ENCODE measurements at regions not wholly inside any gene's neighbourhood (a gene's known extent, or its start where the extent isn't known, plus 50 kb on each side); places are given as distances from the start of the nearest gene placed in this dataset.
"Not testable (repeated sequence)": the region's sequence is repeated elsewhere in the genome, so short reads cannot be mapped to it uniquely, and the experiment has no call there.

GRCh38 chr13:22940090-22940710 lies 240.6 kb upstream of the SGCG start:
- no peak for DNase-seq (ENCODE audit: low spot score)

- DNase-seq (ENCODE audit: low spot score), result no peak
Measured at GRCh38 chr13:22940736-22941135, 240.0 kb upstream of the SGCG start.

GRCh38 chr13:22941495-22941894 lies 239.3 kb upstream of the SGCG start:
- not testable (repeated sequence) for DNase-seq (ENCODE audit: low spot score)

- not testable (repeated sequence) for DNase-seq (ENCODE audit: low spot score)
Measured at GRCh38 chr13:22942831-22943230, 237.9 kb upstream of the SGCG start.

- no peak for DNase-seq (ENCODE audit: low spot score)
Measured at GRCh38 chr13:22944378-22944777, 236.4 kb upstream of the SGCG start.

GRCh38 chr13:22945321-22946226 lies 235.2 kb upstream of the SGCG start:
- no peak for DNase-seq (ENCODE audit: low spot score)

GRCh38 chr13:22948421-22948820 lies 232.4 kb upstream of the SGCG start:
- no peak for DNase-seq (ENCODE audit: low spot score)

GRCh38 chr13:22952018-22952417 lies 228.8 kb upstream of the SGCG start:
- not testable (repeated sequence) for DNase-seq (ENCODE audit: low spot score)

GRCh38 chr13:22955147-22955546 lies 225.6 kb upstream of the SGCG start:
- not testable (repeated sequence) for DNase-seq (ENCODE audit: low spot score)

GRCh38 chr13:22956456-22957115 lies 224.2 kb upstream of the SGCG start:
- DNase-seq (ENCODE audit: low spot score), result not testable (repeated sequence)

- DNase-seq (ENCODE audit: low spot score), result not testable (repeated sequence)
Measured at GRCh38 chr13:22959859-22960258, 220.9 kb upstream of the SGCG start.

GRCh38 chr13:22960827-22961226 lies 220.0 kb upstream of the SGCG start:
- no peak for DNase-seq (ENCODE audit: low spot score)

GRCh38 chr13:22961342-22961741 lies 219.4 kb upstream of the SGCG start:
- not testable (repeated sequence) for DNase-seq (ENCODE audit: low spot score)

- no peak for DNase-seq (ENCODE audit: low spot score)
Measured at GRCh38 chr13:22961835-22962537, 218.8 kb upstream of the SGCG start.

- DNase-seq (ENCODE audit: low spot score), result not testable (repeated sequence)
Measured at GRCh38 chr13:22963384-22964053, 217.3 kb upstream of the SGCG start.

- no peak for DNase-seq (ENCODE audit: low spot score)
Measured at GRCh38 chr13:22964245-22964966, 216.4 kb upstream of the SGCG start.

GRCh38 chr13:22965011-22965857 lies 215.5 kb upstream of the SGCG start:
- DNase-seq (ENCODE audit: low spot score), result not testable (repeated sequence)

GRCh38 chr13:22965858-22966239 lies 214.9 kb upstream of the SGCG start:
- not testable (repeated sequence) for DNase-seq (ENCODE audit: low spot score)

- DNase-seq (ENCODE audit: low spot score), result not testable (repeated sequence)
Measured at GRCh38 chr13:22966753-22967152, 214.0 kb upstream of the SGCG start.

GRCh38 chr13:22967669-22968068 lies 213.1 kb upstream of the SGCG start:
- no peak for DNase-seq (ENCODE audit: low spot score)
